ENCODE measurements at regions not wholly inside any gene's neighbourhood (a gene's known extent, or its start where the extent isn't known, plus 50 kb on each side); places are given as distances from the start of the nearest gene placed in this dataset.

DNA sequence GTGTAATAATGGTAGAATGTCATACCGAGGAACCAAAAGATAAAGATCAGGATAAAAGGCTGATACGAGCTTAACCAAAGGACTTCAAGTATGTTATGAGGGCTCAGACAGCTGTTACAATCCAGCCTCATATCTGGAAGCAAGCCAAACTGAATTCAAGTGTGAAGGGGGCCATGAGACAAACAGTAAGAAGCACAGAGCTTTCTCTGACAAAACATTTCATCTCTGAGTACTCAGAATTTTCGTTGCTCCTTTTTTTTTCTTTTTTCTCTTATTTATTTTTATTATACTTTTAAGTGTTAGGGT, 52.9 kb upstream of the CD180 start:
- TF ChIP-seq, protein P1, sequence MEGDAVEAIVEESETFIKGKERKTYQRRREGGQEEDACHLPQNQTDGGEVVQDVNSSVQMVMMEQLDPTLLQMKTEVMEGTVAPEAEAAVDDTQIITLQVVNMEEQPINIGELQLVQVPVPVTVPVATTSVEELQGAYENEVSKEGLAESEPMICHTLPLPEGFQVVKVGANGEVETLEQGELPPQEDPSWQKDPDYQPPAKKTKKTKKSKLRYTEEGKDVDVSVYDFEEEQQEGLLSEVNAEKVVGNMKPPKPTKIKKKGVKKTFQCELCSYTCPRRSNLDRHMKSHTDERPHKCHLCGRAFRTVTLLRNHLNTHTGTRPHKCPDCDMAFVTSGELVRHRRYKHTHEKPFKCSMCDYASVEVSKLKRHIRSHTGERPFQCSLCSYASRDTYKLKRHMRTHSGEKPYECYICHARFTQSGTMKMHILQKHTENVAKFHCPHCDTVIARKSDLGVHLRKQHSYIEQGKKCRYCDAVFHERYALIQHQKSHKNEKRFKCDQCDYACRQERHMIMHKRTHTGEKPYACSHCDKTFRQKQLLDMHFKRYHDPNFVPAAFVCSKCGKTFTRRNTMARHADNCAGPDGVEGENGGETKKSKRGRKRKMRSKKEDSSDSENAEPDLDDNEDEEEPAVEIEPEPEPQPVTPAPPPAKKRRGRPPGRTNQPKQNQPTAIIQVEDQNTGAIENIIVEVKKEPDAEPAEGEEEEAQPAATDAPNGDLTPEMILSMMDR (IDR thresholded peaks at IDR 0.05), result no peak
- TF ChIP-seq POLR2A (IDR thresholded peaks at IDR 0.05), result no peak
- no peak for TF ChIP-seq EP300 (IDR thresholded peaks at IDR 0.05)

Data from tibial nerve (tissue), 4 donors.